A673 (cell line): ENCODE measurements at regions not wholly inside any gene's neighbourhood (a gene's known extent, or its start where the extent isn't known, plus 50 kb on each side); places are given as distances from the start of the nearest gene placed in this dataset.

ENCODE experiments used
- BruUV-seq: library from RNA; stranded (reverse); fragments of 400-500 nt; replicated peaks from 2 replicates; lab custom pipeline; 2021; lab: Mats Ljungman, UMichigan
- CTCF ChIA-PET: fragments of 300-600 bp; sonication (Branson Sonifier 250); formaldehyde crosslinking; loops from one replicate; lab custom pipeline; 2022; ENCODE audit warnings: antibody characterized with exemption; lab: Charles Lee
- POLR2A ChIA-PET: fragments of 300-600 bp; sonication (Branson Sonifier 250); formaldehyde crosslinking; loops from one replicate; lab custom pipeline; 2022; ENCODE audit warnings: antibody characterized with exemption; ENCODE audit not compliant: low non-redundant PET; lab: Charles Lee
- DNase-seq: peaks from one replicate; pipeline ENCODE4 v3.0.0-alpha.2; 2015; ENCODE audit warnings: low spot score
- H3K27ac ChIP-seq: fragments of 200-600 bp; sonication (generic); 2 replicates; pipeline ENCODE4 v1.5.1; 2016; ENCODE audit warnings: mixed run types, low read depth, mild to moderate bottlenecking, mixed read lengths, antibody characterized with exemption, low read length; ENCODE audit not compliant: poor library complexity, severe bottlenecking
- H3K27me3 ChIP-seq: fragments of 200-600 bp; sonication (generic); replicated peaks from 2 replicates; pipeline ENCODE4 v1.6.1; 2017; ENCODE audit warnings: mixed run types, low read depth, mild to moderate bottlenecking, mixed read lengths, antibody characterized with exemption, low read length; ENCODE audit not compliant: insufficient read depth, poor library complexity
- H3K36me3 ChIP-seq: fragments of 200-600 bp; sonication (generic); 2 replicates; pipeline ENCODE4 v1.6.1; 2016; ENCODE audit warnings: mixed run types, mild to moderate bottlenecking, mixed read lengths, antibody characterized with exemption, low read length; ENCODE audit not compliant: insufficient read depth, poor library complexity, severe bottlenecking
- H3K4me1 ChIP-seq: fragments of 200-600 bp; sonication (generic); 2 replicates; pipeline ENCODE4 v1.6.1; 2017; ENCODE audit warnings: mixed run types, mild to moderate bottlenecking, mixed read lengths, antibody characterized with exemption, low read length; ENCODE audit not compliant: insufficient read depth, poor library complexity, severe bottlenecking
- H3K4me3 ChIP-seq: fragments of 200-600 bp; sonication (generic); 2 replicates; pipeline ENCODE4 v1.5.1; 2016; ENCODE audit warnings: low read depth, mixed run types, mild to moderate bottlenecking, mixed read lengths, low read length; ENCODE audit not compliant: poor library complexity, severe bottlenecking
- H3K9me3 ChIP-seq: fragments of 200-600 bp; sonication (generic); 2 replicates; pipeline ENCODE4 v1.6.1; 2016; ENCODE audit warnings: mixed run types, low read depth, mild to moderate bottlenecking, mixed read lengths, antibody characterized with exemption, low read length; ENCODE audit not compliant: poor library complexity, severe bottlenecking
- CTCF ChIP-seq: fragments of 300-800, 200-600 bp; sonication (generic); conservative IDR thresholded peaks from 2 replicates; pipeline ENCODE4 v1.5.1; 2017; ENCODE audit warnings: low read depth, mild to moderate bottlenecking, antibody characterized with exemption, low read length, moderate library complexity, mixed read lengths
- EZH2 ChIP-seq: fragments of 200-600 bp; sonication (generic); IDR thresholded peaks from 2 replicates; pipeline ENCODE4 v1.6.1; 2017; ENCODE audit warnings: borderline replicate concordance, low read depth, mild to moderate bottlenecking, mixed read lengths, antibody characterized with exemption, low read length; ENCODE audit not compliant: poor library complexity, severe bottlenecking
- intact Hi-C: fragments of 100-400 bp; cut with micrococcal nuclease; formaldehyde crosslinking; loops from one replicate; pipeline ENCODE4 v1.10.0; 2022; ENCODE audit not compliant: unreplicated experiment

DNA sequence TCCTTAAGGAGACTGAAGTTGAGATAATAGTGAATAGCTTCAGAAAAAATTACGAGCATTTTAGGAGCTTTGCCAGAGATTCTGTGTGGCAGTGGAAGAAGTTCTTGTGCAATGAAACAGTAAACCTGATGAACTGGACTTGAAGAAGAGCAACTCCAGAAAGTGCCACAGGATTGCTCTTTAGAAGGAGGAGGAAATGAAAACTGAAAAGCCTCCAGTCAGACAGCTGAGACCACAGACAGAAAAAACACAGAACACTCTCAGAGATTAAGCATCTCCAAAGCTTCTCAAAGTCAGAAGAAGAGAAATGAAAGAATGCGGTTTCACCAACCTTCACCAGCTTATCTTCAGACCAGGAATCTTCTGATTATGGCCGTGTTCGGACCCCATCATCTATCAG lies 329.7 kb upstream of the CNTNAP5 start:
- Histone ChIP-seq H3K9me3 (no peaks in the 10 kb centered on the region), H3K4me3 (no peak overlapping the region), H3K36me3 (no peaks in the 10 kb centered on the region), H3K27ac (no peak overlapping the region), H3K27me3 (no peaks in the 10 kb centered on the region), H3K4me1 (no peaks in the 10 kb centered on the region)
- TF ChIP-seq EZH2: no peak
- TF ChIP-seq CTCF: no peak
- BruUV-seq: no TSS peak
- DNase-seq: no peak
- POLR2A ChIA-PET: no interaction called here
- intact Hi-C loops: no loop called here
- CTCF ChIA-PET: no interaction called here

- H3K9me3 ChIP-seq: no peaks in the 10 kb centered on the region
- no TSS peak for BruUV-seq
- no peak overlapping the region for H3K27ac ChIP-seq
- H3K36me3 ChIP-seq: no peaks in the 10 kb centered on the region
- intact Hi-C loops: no loop called here
- POLR2A ChIA-PET: no interaction called here
- H3K27me3 ChIP-seq: no peaks in the 10 kb centered on the region
- no peak for DNase-seq
- H3K4me1 ChIP-seq: no peaks in the 10 kb centered on the region
- no peak overlapping the region for H3K4me3 ChIP-seq
- TF ChIP-seq EZH2 (no peak), CTCF (no peak)
- CTCF ChIA-PET: no interaction called here
Measured at GRCh38 chr2:123696021-123696420, 329.1 kb upstream of the CNTNAP5 start.

DNA sequence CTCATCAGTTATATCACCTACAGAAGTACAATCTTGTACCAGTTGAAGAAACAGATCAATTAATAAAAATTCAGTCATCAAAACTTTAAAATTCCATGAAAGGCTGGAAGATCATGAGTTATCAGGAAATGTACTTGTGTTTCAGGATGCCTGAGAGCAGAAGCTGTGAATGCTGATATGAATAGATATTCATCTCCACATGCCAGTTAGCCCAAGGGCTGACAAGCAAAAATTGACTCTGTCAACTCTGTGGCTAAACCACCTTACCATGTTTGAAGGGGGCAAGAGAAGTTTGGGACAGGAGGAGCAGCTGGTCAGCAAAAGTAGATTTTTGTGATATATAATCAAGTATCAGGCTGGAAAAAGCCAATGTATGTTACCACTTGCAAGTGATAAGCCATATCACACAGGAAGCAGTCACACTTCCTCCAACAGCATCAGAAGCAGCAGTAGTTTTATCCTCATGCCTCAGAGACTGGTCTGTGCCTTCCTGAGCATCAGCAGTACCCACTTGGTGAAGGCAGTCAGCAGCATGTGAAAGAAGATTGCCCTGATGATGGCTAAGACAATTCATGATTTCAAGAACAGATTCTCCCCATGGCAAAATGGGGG lies 328.2 kb upstream of the CNTNAP5 start:
- Histone ChIP-seq H3K9me3 (no peaks in the 10 kb centered on the region), H3K27me3 (no peaks in the 10 kb centered on the region), H3K27ac (no peak overlapping the region), H3K4me3 (no peak overlapping the region), H3K4me1 (no peaks in the 10 kb centered on the region), H3K36me3 (no peaks in the 10 kb centered on the region)
- CTCF ChIA-PET: no interaction called here
- BruUV-seq: no TSS peak
- POLR2A ChIA-PET: no interaction called here
- no peak for TF ChIP-seq EZH2
- TF ChIP-seq CTCF: no peak
- no peak for DNase-seq
- intact Hi-C loops: no loop called here
